A673 (cell line): ENCODE measurements at regions not wholly inside any gene's neighbourhood (a gene's known extent, or its start where the extent isn't known, plus 50 kb on each side); places are given as distances from the start of the nearest gene placed in this dataset.

Experiments
- BruUV-seq: library from RNA; stranded (reverse); fragments of 400-500 nt; replicated peaks from 2 replicates; lab custom pipeline; 2021; lab: Mats Ljungman, UMichigan
- CTCF ChIA-PET: fragments of 300-600 bp; sonication (Branson Sonifier 250); formaldehyde crosslinking; loops from one replicate; lab custom pipeline; 2022; ENCODE audit warnings: antibody characterized with exemption; lab: Charles Lee
- POLR2A ChIA-PET: fragments of 300-600 bp; sonication (Branson Sonifier 250); formaldehyde crosslinking; loops from one replicate; lab custom pipeline; 2022; ENCODE audit warnings: antibody characterized with exemption; ENCODE audit not compliant: low non-redundant PET; lab: Charles Lee
- DNase-seq: peaks from one replicate; pipeline ENCODE4 v3.0.0-alpha.2; 2015; ENCODE audit warnings: low spot score
- H3K27ac ChIP-seq: fragments of 200-600 bp; sonication (generic); 2 replicates; pipeline ENCODE4 v1.5.1; 2016; ENCODE audit warnings: mixed run types, low read depth, mild to moderate bottlenecking, mixed read lengths, antibody characterized with exemption, low read length; ENCODE audit not compliant: poor library complexity, severe bottlenecking
- H3K27me3 ChIP-seq: fragments of 200-600 bp; sonication (generic); replicated peaks from 2 replicates; pipeline ENCODE4 v1.6.1; 2017; ENCODE audit warnings: mixed run types, low read depth, mild to moderate bottlenecking, mixed read lengths, antibody characterized with exemption, low read length; ENCODE audit not compliant: insufficient read depth, poor library complexity
- H3K36me3 ChIP-seq: fragments of 200-600 bp; sonication (generic); 2 replicates; pipeline ENCODE4 v1.6.1; 2016; ENCODE audit warnings: mixed run types, mild to moderate bottlenecking, mixed read lengths, antibody characterized with exemption, low read length; ENCODE audit not compliant: insufficient read depth, poor library complexity, severe bottlenecking
- H3K4me1 ChIP-seq: fragments of 200-600 bp; sonication (generic); 2 replicates; pipeline ENCODE4 v1.6.1; 2017; ENCODE audit warnings: mixed run types, mild to moderate bottlenecking, mixed read lengths, antibody characterized with exemption, low read length; ENCODE audit not compliant: insufficient read depth, poor library complexity, severe bottlenecking
- H3K4me3 ChIP-seq: fragments of 200-600 bp; sonication (generic); 2 replicates; pipeline ENCODE4 v1.5.1; 2016; ENCODE audit warnings: low read depth, mixed run types, mild to moderate bottlenecking, mixed read lengths, low read length; ENCODE audit not compliant: poor library complexity, severe bottlenecking
- H3K9me3 ChIP-seq: fragments of 200-600 bp; sonication (generic); 2 replicates; pipeline ENCODE4 v1.6.1; 2016; ENCODE audit warnings: mixed run types, low read depth, mild to moderate bottlenecking, mixed read lengths, antibody characterized with exemption, low read length; ENCODE audit not compliant: poor library complexity, severe bottlenecking
- CTCF ChIP-seq: fragments of 300-800, 200-600 bp; sonication (generic); conservative IDR thresholded peaks from 2 replicates; pipeline ENCODE4 v1.5.1; 2017; ENCODE audit warnings: low read depth, mild to moderate bottlenecking, antibody characterized with exemption, low read length, moderate library complexity, mixed read lengths
- EZH2 ChIP-seq: fragments of 200-600 bp; sonication (generic); IDR thresholded peaks from 2 replicates; pipeline ENCODE4 v1.6.1; 2017; ENCODE audit warnings: borderline replicate concordance, low read depth, mild to moderate bottlenecking, mixed read lengths, antibody characterized with exemption, low read length; ENCODE audit not compliant: poor library complexity, severe bottlenecking
- intact Hi-C: fragments of 100-400 bp; cut with micrococcal nuclease; formaldehyde crosslinking; loops from one replicate; pipeline ENCODE4 v1.10.0; 2022; ENCODE audit not compliant: unreplicated experiment

- ChIA-PET POLR2A (no interaction called here), CTCF (no interaction called here)
- no peak for DNase-seq
- Histone ChIP-seq H3K27ac (no peak overlapping the region), H3K4me3 (no peak overlapping the region), H3K4me1 (no peaks in the 10 kb centered on the region), H3K9me3 (peaks cover 21% of the 10 kb centered on the region), H3K36me3 (no peaks in the 10 kb centered on the region), H3K27me3 (no peaks in the 10 kb centered on the region)
- intact Hi-C loops: no loop called here
- no peak for TF ChIP-seq EZH2
- no peak for TF ChIP-seq CTCF
- no TSS peak for BruUV-seq
These were observed 548.3 kb downstream of the GATA3 start for GRCh38 chr10:8602821-8603220.

- Histone ChIP-seq H3K4me1 (no peaks in the 10 kb centered on the region), H3K36me3 (no peaks in the 10 kb centered on the region), H3K27ac (no peak overlapping the region), H3K27me3 (no peaks in the 10 kb centered on the region), H3K4me3 (no peak overlapping the region), H3K9me3 (no peaks in the 10 kb centered on the region)
- CTCF ChIA-PET: no interaction called here
- no peak for DNase-seq
- intact Hi-C loops: no loop called here
- TF ChIP-seq EZH2 (no peak), CTCF (no peak)
- POLR2A ChIA-PET: no interaction called here
- no TSS peak for BruUV-seq
These were observed 559.6 kb downstream of the GATA3 start for GRCh38 chr10:8614054-8614565.

GRCh38 chr10:8615118-8615517, 560.6 kb downstream of the GATA3 start:
- ChIA-PET CTCF (no interaction called here), POLR2A (no interaction called here)
- H3K27me3 ChIP-seq: no peaks in the 10 kb centered on the region
- no peaks in the 10 kb centered on the region for H3K9me3 ChIP-seq
- no TSS peak for BruUV-seq
- H3K27ac ChIP-seq: no peak overlapping the region
- no peaks in the 10 kb centered on the region for H3K4me1 ChIP-seq
- TF ChIP-seq CTCF: no peak
- TF ChIP-seq EZH2: no peak
- no peak for DNase-seq
- H3K4me3 ChIP-seq: no peak overlapping the region
- intact Hi-C loops: no loop called here
- H3K36me3 ChIP-seq: no peaks in the 10 kb centered on the region
